HG03175 (cell line): ENCODE measurements at regions not wholly inside any gene's neighbourhood (a gene's known extent, or its start where the extent isn't known, plus 50 kb on each side); places are given as distances from the start of the nearest gene placed in this dataset.
"Not testable (repeated sequence)": the region's sequence is repeated elsewhere in the genome, so short reads cannot be mapped to it uniquely, and the experiment has no call there.

Experiments
- ATAC-seq: cut with Tn5 transposase; IDR thresholded peaks from one replicate; pipeline ENCODE4 v1.9.1; 2021; ENCODE audit warnings: mild to moderate bottlenecking, moderate library complexity; ENCODE audit not compliant: unreplicated experiment

- ATAC-seq, result no peak
These were observed 73.0 kb upstream of the EPCAM start for GRCh38 chr2:47295981-47296635.

DNA sequence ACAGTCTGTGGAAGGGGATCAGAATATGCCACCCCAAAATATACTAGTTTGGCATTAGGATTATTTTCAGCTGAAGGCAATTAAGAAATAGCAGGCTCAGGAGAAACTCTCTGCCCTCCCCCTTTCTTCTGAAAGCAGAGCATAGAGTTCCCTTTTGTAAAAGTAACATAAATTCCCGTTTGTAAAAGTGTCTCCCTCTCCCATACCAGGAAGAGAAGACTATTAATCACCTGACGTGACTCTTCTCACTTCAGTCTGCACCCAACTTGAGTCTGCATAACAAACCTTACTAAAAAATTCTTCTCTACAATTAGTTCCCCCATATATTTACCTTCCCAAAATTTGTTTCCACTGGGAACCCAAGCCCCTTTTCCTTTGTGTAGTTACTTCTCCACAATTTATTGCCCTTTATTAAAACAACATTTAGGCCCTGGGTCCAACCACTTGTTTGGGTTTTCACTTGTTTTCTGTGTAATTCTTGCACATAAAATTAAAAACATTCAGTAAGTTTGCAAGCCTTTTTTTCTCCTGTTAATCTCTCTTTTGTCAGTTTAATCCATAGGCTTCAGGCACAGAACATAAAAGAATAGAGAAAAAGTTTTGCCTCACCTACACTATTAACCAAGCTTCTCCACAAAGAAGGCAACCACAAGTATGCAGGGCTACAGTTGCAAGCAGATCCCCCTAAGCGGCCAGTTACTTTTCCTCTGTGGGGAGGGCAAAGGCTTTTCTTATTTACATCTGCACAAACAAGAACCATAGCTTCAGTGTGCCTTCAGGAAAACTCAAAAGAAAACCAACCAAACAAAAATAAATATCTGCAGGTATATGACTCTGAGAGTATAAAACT is 73.8 kb upstream of the EPCAM start:
- ATAC-seq, result no peak

DNA sequence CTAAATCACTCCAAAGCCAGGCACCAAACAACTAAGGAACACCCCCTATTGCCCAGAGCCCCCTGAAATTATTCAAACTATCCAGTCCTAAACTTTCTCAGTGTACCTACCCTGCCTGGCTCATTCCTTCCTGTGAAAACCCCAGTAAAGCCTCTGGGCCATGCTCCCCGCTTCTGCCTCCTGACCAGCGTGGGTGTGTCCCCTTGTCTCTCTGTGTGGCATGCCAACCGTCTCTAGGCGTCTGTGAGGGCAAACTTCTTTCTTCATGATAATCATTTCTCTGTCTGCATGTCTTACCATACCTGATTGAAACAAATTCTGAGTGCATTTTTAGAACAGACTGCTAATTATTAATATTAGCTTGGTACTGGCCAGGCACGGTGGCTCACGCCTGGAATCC is 75.1 kb upstream of the EPCAM start:
- ATAC-seq, result no peak

- ATAC-seq, result no peak
These were observed 80.2 kb upstream of the EPCAM start for GRCh38 chr2:47288864-47289263.

- no peak for ATAC-seq
These were observed 85.5 kb upstream of the EPCAM start for GRCh38 chr2:47283659-47284058.

DNA sequence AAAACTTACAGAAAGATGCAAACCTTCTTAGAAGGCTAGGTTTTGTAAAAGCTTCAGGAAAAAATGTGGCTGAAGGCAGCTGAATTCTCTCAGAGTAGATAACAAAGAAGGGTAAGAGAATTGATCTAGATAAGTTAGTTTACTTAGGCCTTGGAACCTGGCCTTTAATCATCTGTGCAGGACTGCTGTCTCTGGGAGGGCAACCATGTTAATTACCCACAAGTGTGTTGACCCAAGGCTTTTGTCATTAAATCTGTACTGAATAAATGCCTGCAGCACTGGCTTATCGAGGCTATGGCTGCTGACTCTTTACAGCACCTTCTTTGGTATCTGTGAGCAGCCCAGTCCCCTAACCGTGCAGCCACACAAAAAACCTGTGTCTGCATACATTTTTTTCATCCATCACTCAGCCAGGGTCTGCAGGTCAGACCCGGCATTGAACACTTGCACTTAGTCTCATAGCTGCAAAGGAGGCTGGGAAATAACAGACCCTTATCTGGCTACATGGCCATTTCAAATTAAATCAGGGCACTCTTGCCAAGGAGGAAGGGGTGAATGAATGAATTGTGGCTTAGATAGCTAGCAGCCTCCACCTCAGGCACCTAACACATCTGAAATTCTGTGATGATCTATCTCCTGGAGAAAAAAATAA is 86.4 kb upstream of the EPCAM start:
- ATAC-seq, result no peak

GRCh38 chr2:47279525-47279924 is 89.6 kb upstream of the EPCAM start:
- ATAC-seq, result not testable (repeated sequence)

GRCh38 chr2:47277987-47278386 is 91.1 kb upstream of the EPCAM start:
- no peak for ATAC-seq

- ATAC-seq, result no peak
These were observed 91.9 kb upstream of the EPCAM start for GRCh38 chr2:47277187-47277586.

DNA sequence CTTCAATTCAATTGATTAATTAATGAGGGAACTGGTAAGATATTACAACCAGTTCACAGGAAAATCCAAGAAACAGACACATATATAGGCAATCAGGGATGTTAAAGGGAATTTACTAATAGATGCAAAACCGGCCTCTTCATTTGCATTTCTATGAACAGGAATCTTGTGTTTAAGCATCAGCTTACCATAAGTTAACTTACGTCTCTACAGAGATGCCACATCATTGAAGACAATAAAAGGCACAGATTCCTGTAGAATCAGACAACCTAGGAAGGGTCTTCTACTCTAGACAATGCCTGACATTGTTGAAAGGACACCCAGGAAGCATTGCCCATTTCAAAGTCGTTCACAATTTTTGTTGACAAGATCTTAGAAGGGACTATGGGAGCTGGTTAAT is 93.0 kb upstream of the EPCAM start:
- no peak for ATAC-seq

DNA sequence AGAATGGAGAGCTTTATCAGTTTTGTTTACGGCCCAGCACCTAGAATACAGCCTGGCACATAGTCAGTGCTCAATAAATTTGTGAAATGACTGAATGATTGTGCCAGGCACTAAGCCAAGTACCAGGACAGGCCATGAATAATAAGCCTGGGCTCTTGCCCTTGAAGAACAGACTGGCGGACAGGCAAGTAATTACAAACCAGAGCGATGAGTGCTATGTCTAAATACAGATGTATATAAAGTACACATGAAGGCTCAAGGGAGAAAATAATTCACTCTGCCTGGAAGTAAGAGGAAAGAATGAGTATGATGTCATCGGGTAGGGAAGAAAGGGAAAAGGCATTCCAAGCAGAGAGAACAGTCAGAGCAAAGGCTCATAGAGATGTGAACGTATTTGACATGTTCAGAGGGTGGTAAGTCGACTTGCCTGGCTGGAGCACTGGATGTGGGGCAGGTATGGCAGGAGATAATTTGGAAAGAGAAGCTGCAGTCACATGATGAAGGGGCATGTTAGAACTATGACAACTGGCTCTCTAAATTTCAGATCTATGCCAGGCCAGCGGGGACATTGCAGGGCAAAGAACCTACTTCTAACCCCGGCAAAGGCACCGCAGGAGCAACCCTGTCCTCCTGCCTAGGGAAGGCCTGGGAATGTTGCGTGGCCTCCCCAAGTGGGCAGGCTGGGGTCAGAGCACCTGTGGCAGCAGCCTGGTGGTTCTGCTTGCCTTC is 94.9 kb upstream of the EPCAM start:
- no peak for ATAC-seq

- ATAC-seq, result no peak
These were observed 96.0 kb upstream of the EPCAM start for GRCh38 chr2:47272905-47273758.

GRCh38 chr2:47272031-47272864 is 95.9 kb upstream of the CALM2 start:
- ATAC-seq, result peak; percentile 83

DNA sequence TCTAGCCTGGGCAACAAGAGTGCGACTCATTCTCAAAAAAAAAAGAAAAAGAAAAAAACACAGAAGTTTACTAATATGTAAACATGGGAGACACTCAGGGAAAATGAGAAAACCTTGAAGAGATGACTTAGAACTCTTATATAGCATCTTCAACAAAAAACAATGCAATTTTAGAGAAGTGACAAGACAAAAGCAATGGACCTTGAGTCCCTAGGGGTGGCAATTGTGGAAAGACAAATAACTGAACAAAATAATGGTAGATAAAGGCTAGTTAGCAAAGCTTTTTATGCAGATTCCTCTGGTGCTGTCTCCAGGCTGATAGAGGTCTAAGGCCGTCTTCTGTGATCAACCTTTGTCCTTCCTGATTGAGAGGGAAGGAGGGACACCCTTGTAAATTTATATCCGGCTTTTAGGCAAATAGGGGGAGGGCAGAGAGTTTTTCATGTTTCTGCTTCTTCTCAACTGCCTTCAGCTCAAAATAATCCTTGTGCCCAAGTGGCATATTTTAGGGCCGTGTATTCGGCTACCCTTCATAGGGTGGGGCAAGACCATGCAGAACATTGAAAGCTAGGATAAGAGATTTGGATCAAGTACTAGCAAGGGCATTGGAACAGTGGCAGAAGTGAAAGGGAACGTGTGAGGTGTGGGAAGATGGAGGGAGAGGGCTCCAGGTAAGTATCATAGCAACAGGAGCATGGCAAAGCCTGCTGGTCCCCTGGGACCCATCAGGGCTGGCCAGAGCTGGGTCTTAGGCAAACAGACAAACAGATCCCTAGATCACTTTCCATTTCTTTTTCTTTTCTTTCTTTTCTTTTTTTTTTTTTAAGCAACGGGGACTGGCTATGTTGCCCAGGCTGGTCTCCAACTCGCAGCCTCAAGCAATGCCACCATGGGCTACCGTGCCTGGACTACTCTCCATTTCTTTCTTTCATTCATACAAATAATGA is 95.0 kb upstream of the CALM2 start:
- no peak for ATAC-seq

GRCh38 chr2:47270421-47270820 is 94.1 kb upstream of the CALM2 start:
- no peak for ATAC-seq

DNA sequence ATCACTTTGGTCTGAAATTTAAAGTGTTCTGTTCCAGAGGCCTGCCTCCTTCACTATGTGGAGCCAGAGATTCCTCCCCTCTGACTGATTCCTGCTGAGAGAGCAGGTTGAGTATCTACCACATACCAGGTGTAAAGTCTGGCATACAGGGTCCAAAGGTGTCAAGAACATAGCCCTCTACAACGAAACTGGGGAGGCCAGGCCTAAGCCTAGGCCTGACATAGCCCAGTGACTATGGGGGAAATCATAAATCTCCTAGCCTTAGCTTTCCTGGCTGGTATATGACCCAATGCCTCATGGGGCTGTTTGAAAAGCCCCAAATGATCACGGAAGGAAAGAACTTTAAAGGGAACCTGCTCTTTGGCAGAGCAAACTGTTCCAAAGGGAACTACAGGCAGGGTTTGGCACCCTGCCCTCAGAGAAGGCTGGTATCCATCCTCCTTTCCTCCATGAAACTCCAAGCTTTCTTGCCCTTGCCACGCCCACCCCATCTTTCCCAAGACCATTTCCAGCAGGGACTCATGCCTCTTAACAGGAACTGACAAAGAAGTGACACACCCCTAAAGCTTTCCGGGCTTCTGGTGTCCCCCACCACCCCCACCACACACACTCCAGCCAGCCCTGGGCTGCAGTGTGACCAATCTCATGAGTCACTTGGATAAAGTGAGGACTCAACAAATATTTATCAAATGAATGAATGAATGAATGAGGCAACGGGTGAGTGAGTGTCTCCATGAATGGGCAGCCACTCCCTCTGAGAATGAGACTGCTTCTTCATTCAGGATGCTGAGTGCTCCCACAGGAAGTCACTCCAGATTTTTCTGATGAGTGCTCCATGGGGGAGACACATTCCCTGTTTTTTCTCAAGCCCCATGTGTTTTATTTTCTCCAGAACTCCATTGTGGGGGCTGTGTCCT is 93.3 kb upstream of the CALM2 start:
- no peak for ATAC-seq

DNA sequence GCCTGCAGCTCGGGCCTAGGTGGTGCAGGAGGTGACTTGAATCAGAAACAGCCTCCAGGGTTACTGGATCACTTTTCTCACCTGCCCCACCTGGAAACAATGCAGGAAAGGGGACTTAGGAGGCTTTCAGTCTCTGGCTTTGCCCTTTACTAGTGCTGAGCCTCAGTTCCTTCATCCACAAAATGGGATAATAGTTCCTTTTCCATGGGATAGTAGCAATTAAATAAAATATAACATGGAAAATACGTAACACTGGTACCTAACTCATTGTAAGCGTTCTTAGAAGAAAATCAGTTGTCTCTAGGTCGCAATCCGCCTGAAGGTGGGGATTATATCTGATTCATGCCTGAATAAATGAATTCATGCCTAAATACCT is 91.4 kb upstream of the CALM2 start:
- ATAC-seq, result no peak
